ENCODE measurements at regions not wholly inside any gene's neighbourhood (a gene's known extent, or its start where the extent isn't known, plus 50 kb on each side); places are given as distances from the start of the nearest gene placed in this dataset.

- H3K9me3 ChIP-seq (ENCODE audit: control insufficient read depth, insufficient read depth, low read length), result no peaks in the 10 kb centered on the region
- no peaks in the 10 kb centered on the region for H3K27me3 ChIP-seq (ENCODE audit: control insufficient read depth, insufficient read depth, low read length)
- POLR2A ChIA-PET, result no interaction called here
- no peak for TF ChIP-seq CTCF (IDR thresholded peaks at IDR 0.05; ENCODE audit: low read depth, low read length)
- no peak overlapping the region for H3K4me3 ChIP-seq (ENCODE audit: low read depth, low read length)
- CTCF ChIA-PET, result no interaction called here
- no peak overlapping the region for H3K27ac ChIP-seq (ENCODE audit: low read depth, low read length)
- no peak for DNase-seq (ENCODE audit: low read depth, low spot score)
Observed at GRCh38 chr1:190880352-190880751, 402.7 kb upstream of the BRINP3 start.

- no peak for DNase-seq (ENCODE audit: low read depth, low spot score)
- Histone ChIP-seq H3K4me3 (ENCODE audit: low read depth, low read length) (no peak overlapping the region), H3K27ac (ENCODE audit: low read depth, low read length) (no peak overlapping the region), H3K9me3 (ENCODE audit: control insufficient read depth, insufficient read depth, low read length) (no peaks in the 10 kb centered on the region), H3K27me3 (ENCODE audit: control insufficient read depth, insufficient read depth, low read length) (no peaks in the 10 kb centered on the region)
- ChIA-PET POLR2A (no interaction called here), CTCF (no interaction called here)
- TF ChIP-seq CTCF (IDR thresholded peaks at IDR 0.05; ENCODE audit: low read depth, low read length), result no peak
Observed at GRCh38 chr1:190881064-190881463, 403.4 kb upstream of the BRINP3 start.

- H3K27ac ChIP-seq (ENCODE audit: low read depth, low read length), result no peak overlapping the region
- H3K4me3 ChIP-seq (ENCODE audit: low read depth, low read length), result no peak overlapping the region
- H3K27me3 ChIP-seq (ENCODE audit: control insufficient read depth, insufficient read depth, low read length), result no peaks in the 10 kb centered on the region
- no peak for DNase-seq (ENCODE audit: low read depth, low spot score)
- ChIA-PET POLR2A (no interaction called here), CTCF (interaction anchor here (1.0 kb wide), 1 partner anchor 17 kb away, joined by 3 read pairs; no protein-coding TSS in a partner anchor)
- no peaks in the 10 kb centered on the region for H3K9me3 ChIP-seq (ENCODE audit: control insufficient read depth, insufficient read depth, low read length)
- no peak for TF ChIP-seq CTCF (IDR thresholded peaks at IDR 0.05; ENCODE audit: low read depth, low read length)
Observed at GRCh38 chr1:190897233-190897632, 419.6 kb upstream of the BRINP3 start.

- Histone ChIP-seq H3K27ac (ENCODE audit: low read depth, low read length) (no peak overlapping the region), H3K9me3 (ENCODE audit: control insufficient read depth, insufficient read depth, low read length) (no peaks in the 10 kb centered on the region), H3K4me3 (ENCODE audit: low read depth, low read length) (no peak overlapping the region), H3K27me3 (ENCODE audit: control insufficient read depth, insufficient read depth, low read length) (no peaks in the 10 kb centered on the region)
- peak; percentile 66 for DNase-seq (ENCODE audit: low read depth, low spot score)
- POLR2A ChIA-PET, result no interaction called here
- CTCF ChIA-PET, result interaction anchor here (0.6 kb wide), 1 partner anchor 1252 kb away, joined by 3 read pairs; no protein-coding TSS in a partner anchor
- no peak for TF ChIP-seq CTCF (IDR thresholded peaks at IDR 0.05; ENCODE audit: low read depth, low read length)
Observed at GRCh38 chr1:190904091-190904695, 426.5 kb upstream of the BRINP3 start.

GRCh38 chr1:190906206-190906725 is 428.6 kb upstream of the BRINP3 start:
- no peaks in the 10 kb centered on the region for H3K9me3 ChIP-seq (ENCODE audit: control insufficient read depth, insufficient read depth, low read length)
- H3K27me3 ChIP-seq (ENCODE audit: control insufficient read depth, insufficient read depth, low read length), result no peaks in the 10 kb centered on the region
- ChIA-PET POLR2A (no interaction called here), CTCF (no interaction called here)
- H3K27ac ChIP-seq (ENCODE audit: low read depth, low read length), result no peak overlapping the region
- TF ChIP-seq CTCF (IDR thresholded peaks at IDR 0.05; ENCODE audit: low read depth, low read length), result no peak
- no peak overlapping the region for H3K4me3 ChIP-seq (ENCODE audit: low read depth, low read length)
- no peak for DNase-seq (ENCODE audit: low read depth, low spot score)
